ENCODE measurements at regions not wholly inside any gene's neighbourhood (a gene's known extent, or its start where the extent isn't known, plus 50 kb on each side); places are given as distances from the start of the nearest gene placed in this dataset.

DNA sequence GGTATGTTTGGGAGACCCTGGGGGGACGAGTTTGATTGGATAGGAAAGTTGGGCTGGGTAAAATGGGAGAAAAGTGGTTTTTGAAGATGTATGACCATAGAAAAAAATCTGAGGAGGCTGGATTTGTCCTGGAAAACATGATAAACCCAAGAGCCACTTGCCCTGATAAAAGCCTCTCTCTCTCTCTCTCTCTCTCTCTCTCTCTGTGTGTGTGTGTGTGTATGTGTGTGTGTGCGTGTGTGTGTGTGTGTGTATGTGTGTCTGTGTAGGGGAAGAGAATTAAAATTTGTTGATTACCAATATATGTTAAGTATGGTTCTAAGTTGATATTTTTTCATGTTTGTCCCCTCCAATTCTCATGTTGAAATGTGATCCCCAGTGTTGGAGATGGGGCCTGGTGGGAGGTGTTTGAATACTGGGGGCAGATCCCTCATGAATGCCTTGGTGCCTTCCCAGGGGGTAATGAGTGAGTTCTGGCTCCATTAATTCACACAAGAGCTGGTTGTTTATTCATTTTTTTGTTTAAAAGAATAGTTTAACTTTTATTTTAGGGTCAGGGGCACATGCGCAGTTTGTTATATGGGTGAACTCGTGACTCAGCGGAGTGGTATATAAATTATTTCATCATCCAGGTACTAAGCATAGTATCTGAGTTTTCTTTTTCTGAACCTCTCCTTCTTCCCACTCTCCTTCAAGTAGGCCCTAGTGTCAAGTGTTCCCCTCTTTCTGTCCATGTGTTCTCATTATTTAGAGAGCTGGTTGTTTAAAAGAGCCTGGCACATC lies 208.8 kb downstream of the TFAP2B start:
- Histone ChIP-seq H3F3A (ENCODE audit: insufficient read depth, low read depth) (no peaks in the 10 kb centered on the region), H3K27ac (no peak overlapping the region)
- no peak for DNase-seq

DNA sequence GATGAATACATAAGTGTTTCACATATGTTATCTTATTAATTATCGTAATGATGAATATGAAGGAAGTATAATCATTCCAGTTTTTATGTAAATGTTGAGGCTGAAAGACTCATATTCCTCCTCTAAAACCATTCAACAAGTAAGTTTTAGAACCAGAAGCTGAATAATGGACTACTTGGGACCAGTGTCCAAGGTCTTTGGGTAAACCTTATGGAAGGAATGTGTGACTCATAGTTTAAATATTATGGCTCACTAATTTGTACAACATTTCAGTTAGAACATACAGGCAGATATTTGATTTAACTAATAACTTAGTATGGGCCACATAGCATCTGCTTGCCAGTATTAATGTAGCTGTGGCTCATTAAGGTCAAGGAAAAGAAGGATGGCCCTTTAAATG lies 209.6 kb downstream of the TFAP2B start:
- Histone ChIP-seq H3K9me3 (ENCODE audit: insufficient read depth, low read depth) (no peaks in the 10 kb centered on the region), H4K20me1 (ENCODE audit: insufficient read depth) (no peaks in the 10 kb centered on the region), H2AFZ (no peak overlapping the region), H3K4me1 (replicated peaks; ENCODE audit: insufficient read depth) (no peaks in the 10 kb centered on the region), H3K27me3 (ENCODE audit: insufficient read depth, low read depth) (no peaks in the 10 kb centered on the region), H3K79me2 (ENCODE audit: low read depth) (no peaks in the 10 kb centered on the region), H3F3A (ENCODE audit: insufficient read depth, low read depth) (no peaks in the 10 kb centered on the region), H3K27ac (no peak overlapping the region), H3K4me3 (no peak overlapping the region), H3K4me2 (no peak overlapping the region), H3K36me3 (ENCODE audit: low read depth) (no peaks in the 10 kb centered on the region), H3K9me2 (ENCODE audit: insufficient read depth) (no peaks in the 10 kb centered on the region; the same call in 1 of the 2 replicates)
- intact Hi-C loops (cut with micrococcal nuclease; ENCODE audit: unreplicated experiment): no loop called here
- POLR2A ChIA-PET (ENCODE audit: unreplicated experiment): no interaction called here
- no TSS peak for BruUV-seq (replicated peaks)
- CTCF ChIA-PET: no interaction called here
- TF ChIP-seq, protein P1, sequence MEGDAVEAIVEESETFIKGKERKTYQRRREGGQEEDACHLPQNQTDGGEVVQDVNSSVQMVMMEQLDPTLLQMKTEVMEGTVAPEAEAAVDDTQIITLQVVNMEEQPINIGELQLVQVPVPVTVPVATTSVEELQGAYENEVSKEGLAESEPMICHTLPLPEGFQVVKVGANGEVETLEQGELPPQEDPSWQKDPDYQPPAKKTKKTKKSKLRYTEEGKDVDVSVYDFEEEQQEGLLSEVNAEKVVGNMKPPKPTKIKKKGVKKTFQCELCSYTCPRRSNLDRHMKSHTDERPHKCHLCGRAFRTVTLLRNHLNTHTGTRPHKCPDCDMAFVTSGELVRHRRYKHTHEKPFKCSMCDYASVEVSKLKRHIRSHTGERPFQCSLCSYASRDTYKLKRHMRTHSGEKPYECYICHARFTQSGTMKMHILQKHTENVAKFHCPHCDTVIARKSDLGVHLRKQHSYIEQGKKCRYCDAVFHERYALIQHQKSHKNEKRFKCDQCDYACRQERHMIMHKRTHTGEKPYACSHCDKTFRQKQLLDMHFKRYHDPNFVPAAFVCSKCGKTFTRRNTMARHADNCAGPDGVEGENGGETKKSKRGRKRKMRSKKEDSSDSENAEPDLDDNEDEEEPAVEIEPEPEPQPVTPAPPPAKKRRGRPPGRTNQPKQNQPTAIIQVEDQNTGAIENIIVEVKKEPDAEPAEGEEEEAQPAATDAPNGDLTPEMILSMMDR (conservative IDR thresholded peaks at IDR 0.05): no peak
- TF ChIP-seq EZH2 (IDR thresholded peaks at IDR 0.05; ENCODE audit: low read depth): no peak
- peak in 1 of 2 experiments; percentile 36 for DNase-seq

More for the DNA sequence above, 208.8 kb downstream of the TFAP2B start:
- CTCF ChIA-PET: no interaction called here
- POLR2A ChIA-PET (ENCODE audit: unreplicated experiment): no interaction called here
- H3K79me2 ChIP-seq (ENCODE audit: low read depth): no peaks in the 10 kb centered on the region
- H3K27me3 ChIP-seq (ENCODE audit: insufficient read depth, low read depth): no peaks in the 10 kb centered on the region
- H3K9me3 ChIP-seq (ENCODE audit: insufficient read depth, low read depth): no peaks in the 10 kb centered on the region
- no peaks in the 10 kb centered on the region; the same call in 1 of the 2 replicates for H3K9me2 ChIP-seq (ENCODE audit: insufficient read depth)
- intact Hi-C loops (cut with micrococcal nuclease; ENCODE audit: unreplicated experiment): no loop called here
- H2AFZ ChIP-seq: no peak overlapping the region
- BruUV-seq (replicated peaks): no TSS peak
- no peak overlapping the region for H3K4me2 ChIP-seq
- H4K20me1 ChIP-seq (ENCODE audit: insufficient read depth): no peaks in the 10 kb centered on the region
- TF ChIP-seq, protein P1 (conservative IDR thresholded peaks at IDR 0.05): no peak
- no peak for TF ChIP-seq EZH2 (IDR thresholded peaks at IDR 0.05; ENCODE audit: low read depth)
- no peak overlapping the region for H3K4me3 ChIP-seq
- H3K4me1 ChIP-seq (replicated peaks; ENCODE audit: insufficient read depth): no peaks in the 10 kb centered on the region
- no peaks in the 10 kb centered on the region for H3K36me3 ChIP-seq (ENCODE audit: low read depth)

DNA sequence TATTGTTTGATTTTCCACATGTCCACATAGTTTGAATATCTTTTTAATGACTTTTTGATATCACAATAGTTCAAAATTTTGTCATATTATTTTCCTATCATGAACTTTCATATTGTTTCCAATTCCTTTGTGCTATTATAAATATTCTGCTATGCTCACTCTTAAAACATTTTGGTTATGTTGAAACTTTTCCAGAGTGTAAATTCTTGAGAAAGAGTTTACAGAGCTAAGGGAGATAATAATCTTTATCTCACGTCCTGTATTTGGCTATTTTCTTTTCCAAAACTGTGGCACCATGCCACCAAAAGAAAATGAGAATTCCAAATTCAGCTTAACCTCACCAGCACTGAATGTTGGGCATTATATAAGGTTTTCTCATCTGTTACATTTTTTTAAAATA lies 210.9 kb downstream of the TFAP2B start:
- CTCF ChIA-PET: no interaction called here
- Histone ChIP-seq H3K4me1 (replicated peaks; ENCODE audit: insufficient read depth) (no peaks in the 10 kb centered on the region), H3K79me2 (ENCODE audit: low read depth) (no peaks in the 10 kb centered on the region), H3K4me3 (no peak overlapping the region), H2AFZ (no peak overlapping the region), H4K20me1 (ENCODE audit: insufficient read depth) (no peaks in the 10 kb centered on the region), H3K9me3 (ENCODE audit: insufficient read depth, low read depth) (no peaks in the 10 kb centered on the region), H3K4me2 (no peak overlapping the region), H3K27me3 (ENCODE audit: insufficient read depth, low read depth) (no peaks in the 10 kb centered on the region), H3F3A (ENCODE audit: insufficient read depth, low read depth) (no peaks in the 10 kb centered on the region), H3K9me2 (ENCODE audit: insufficient read depth) (no peaks in the 10 kb centered on the region; the same call in 1 of the 2 replicates), H3K27ac (no peak overlapping the region), H3K36me3 (ENCODE audit: low read depth) (no peaks in the 10 kb centered on the region)
- BruUV-seq (replicated peaks): no TSS peak
- intact Hi-C loops (cut with micrococcal nuclease; ENCODE audit: unreplicated experiment): no loop called here
- DNase-seq: no peak
- POLR2A ChIA-PET (ENCODE audit: unreplicated experiment): no interaction called here
- TF ChIP-seq, protein P1 (conservative IDR thresholded peaks at IDR 0.05): no peak
- no peak for TF ChIP-seq EZH2 (IDR thresholded peaks at IDR 0.05; ENCODE audit: low read depth)
